Cerebellar cortex (tissue), 1 donor: ENCODE measurements at regions not wholly inside any gene's neighbourhood (a gene's known extent, or its start where the extent isn't known, plus 50 kb on each side); places are given as distances from the start of the nearest gene placed in this dataset.
"Not testable (repeated sequence)": the region's sequence is repeated elsewhere in the genome, so short reads cannot be mapped to it uniquely, and the experiment has no call there.

Experiments used
- DNase-seq: peaks from one replicate; pipeline ENCODE4 v3.0.0-alpha.2; 2015; ENCODE audit warnings: low spot score

DNA sequence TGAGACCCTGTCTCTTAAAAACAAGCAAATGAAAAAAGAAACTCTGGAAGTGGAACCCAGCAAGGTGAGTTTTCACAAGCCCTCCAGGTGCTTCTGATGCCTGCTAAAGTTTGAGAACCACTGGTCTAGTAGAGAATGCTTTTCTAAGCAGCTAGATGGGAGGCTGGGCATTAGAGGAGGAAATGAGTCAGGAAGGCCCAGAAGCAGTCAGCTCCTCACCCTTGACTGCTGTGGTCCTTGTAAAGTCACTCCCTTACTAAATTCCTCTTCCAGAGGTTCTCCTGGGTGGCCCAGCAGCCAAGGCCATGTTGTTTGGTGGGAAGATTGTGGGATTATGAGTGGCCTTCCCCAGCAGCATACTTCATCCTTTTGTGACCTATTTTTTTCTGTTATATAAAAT, 52.0 kb upstream of the FYN start:
- no peak for DNase-seq

DNA sequence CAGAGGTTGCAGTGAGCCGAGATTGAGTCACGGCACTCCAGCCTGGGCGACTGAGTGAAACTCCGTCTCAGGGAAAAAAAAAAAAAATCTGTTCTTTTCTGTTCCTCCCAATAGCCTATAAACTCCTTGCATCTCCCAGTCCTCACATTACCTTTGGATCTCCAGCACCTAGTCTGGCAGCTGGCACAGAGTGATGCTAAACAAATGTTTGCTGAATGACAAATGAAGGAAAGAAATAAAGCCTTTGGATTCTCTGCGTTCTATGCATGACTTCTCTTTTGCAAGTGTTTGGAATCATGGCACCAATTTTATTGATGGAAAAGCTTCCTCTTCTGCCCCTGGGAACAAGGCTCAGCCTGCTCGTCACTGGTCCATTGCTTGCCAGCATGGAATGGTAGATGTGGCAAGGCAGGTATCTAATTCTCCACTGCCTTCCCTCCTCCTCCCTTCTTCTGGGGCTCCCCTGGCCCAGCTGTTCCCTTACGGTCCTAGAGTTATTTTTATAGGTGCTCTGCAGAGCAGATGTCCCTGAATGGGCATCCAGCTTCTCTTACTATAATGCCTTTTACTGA, 53.6 kb upstream of the FYN start:
- no peak for DNase-seq

DNA sequence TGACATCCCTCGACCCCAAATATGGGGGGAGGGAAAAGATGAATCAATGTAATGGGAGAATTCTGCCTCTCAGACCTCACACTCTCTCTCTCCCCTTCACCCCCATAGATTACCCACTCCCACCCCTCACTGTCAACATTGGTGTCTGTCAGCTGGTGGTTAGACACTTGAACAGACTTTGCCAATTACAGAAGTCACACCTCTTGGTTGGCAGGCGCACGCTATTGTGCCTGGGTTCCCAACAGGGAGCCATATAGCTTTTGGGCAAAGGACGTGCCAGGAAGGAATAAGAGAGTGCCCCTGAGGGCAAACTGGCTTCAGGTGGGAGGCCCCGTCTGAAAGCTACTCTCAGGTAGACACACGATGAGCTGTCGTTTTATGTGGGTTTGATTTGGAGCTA, 54.1 kb upstream of the FYN start:
- DNase-seq, result no peak

DNA sequence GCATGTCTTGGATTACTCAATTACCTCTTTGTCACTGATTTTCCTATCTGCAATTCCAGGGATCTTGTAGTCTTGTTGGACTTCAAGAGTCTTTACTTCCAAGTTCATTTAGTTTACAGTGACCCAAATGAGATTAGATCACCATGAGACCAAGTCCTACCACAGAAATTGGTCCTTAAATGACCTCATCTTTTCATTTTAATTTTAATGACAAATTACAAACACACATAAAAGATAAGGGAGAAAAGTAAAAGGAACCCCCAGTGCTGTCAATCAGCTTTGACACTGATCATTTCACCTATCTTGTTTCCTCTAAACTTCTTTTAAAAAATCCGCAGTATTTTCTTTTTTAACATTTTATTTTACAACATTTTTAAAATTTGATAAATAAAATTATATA, 54.9 kb upstream of the FYN start:
- no peak for DNase-seq

DNA sequence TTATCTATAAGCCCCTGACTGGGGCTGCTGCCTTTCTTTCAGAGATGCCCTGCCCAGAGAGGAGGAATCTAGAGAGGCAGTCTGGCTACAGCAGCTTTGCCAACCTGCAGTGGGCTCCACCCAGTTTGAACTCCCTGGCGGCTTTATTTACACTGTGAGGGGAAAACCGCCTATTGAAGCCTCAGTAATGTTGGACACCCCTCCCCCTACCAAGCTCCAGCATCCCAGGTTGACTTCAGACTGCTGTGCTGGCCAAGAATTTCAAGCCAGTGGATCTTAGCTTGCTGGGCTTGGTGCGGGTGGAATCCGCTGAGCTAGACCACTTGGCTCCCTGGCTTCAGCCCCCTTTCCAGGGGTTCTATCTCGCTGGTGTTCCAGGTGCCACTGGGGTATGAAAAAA, 61.4 kb upstream of the FYN start:
- not testable (repeated sequence) for DNase-seq

DNA sequence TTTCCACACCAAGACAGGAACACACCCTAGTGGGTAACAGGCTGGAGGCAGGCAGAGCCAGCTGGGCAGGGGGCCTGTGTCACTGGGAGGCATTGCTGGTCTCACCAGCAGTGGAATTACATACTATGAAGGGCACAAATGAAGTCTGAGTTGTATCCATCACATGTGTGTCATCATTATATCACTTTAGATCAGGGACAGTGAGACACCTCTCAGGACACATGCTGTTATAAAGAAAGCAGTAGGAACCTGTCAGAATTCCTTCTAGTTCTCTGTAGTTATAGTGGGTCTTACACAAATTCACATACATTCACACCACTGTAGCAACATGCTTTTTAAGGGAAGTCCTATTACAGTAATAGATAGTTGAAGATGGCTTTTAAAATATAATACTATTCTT, 63.5 kb upstream of the FYN start:
- no peak for DNase-seq

DNA sequence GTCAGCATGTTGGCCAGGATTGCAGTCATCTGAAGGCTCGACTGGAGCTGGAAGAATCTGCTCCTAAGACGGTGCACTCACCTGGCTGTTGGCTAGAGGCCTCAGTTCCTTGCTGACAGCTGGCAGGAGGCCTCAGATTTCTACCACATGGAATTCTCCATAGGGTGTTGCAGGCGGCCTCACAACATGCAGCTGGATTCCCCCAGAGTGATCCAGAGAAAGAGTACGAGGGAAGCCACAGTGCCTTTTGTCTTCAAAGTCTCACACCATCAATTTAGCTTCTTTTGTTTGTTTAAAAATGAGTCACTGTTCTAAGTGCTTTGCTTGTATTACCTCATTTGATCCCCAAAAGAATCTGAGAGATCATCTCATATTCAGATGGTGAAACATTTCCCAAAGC, 65.5 kb upstream of the FYN start:
- no peak for DNase-seq

DNA sequence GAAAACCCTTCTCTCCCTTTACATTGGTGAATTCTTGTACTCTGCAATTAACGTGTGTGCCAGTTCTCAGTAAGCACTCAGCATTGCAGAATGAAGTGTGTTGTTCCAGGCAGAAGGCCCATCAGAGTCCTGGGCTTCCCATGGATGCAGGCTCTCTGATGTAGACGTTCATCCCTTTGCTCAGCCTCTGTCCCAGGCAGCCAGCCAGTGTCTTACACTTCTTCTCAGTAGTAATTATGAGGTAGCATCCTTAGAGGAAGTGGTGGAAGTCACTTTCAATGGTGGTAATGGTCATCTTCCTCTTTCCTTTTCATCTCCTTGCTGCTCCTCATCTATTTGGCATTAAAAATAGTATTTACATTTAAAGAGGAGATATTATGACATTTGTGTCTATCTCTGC, 66.7 kb upstream of the FYN start:
- DNase-seq, result no peak

DNA sequence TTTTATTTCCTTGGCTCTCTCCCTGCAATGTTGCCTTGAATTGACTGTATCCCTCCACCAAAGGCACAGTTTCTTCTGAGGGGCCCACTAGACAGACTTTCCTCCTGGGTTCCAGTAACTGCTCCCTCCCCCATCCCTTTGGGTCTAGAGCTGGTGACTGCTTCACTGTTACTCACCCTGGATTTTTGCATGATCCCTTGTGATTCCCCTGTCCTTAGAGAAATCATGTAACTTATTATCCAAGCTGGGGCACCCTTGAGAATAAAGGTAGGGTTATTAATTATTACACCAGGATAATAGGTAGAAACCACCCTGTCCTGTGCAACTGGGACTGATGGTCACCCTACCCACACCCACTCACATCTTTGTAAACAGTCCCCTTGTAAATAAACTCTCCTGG, 67.5 kb upstream of the FYN start:
- no peak for DNase-seq

DNA sequence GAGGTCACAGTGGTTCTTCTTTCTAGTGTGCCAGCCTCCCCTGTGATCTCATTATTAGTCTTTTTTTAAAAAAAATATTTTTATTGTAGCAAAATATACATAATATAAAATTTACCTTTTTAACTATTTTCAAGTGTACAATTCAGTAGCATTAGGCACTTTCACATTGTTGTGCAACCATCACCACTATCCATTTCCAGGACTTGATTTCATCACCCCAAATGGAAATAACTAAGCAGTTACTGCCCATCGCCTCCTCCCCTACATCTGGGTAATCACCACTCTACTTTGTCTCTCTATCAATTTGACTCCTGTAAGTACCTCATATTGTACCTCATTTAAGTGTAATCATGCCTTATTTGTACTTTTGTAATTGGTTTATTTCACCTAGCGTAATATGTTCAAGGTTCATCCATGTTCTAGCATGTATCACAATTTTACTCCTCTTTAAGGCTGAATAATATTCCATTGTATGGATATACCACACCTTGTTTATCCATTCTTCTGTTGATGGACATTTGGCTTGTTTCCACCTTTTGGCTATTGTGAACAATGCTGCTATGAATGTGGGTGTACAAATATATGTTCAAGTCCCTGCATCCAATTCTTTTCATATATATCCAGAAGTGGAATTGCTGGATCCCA, 68.6 kb upstream of the FYN start:
- no peak for DNase-seq

DNA sequence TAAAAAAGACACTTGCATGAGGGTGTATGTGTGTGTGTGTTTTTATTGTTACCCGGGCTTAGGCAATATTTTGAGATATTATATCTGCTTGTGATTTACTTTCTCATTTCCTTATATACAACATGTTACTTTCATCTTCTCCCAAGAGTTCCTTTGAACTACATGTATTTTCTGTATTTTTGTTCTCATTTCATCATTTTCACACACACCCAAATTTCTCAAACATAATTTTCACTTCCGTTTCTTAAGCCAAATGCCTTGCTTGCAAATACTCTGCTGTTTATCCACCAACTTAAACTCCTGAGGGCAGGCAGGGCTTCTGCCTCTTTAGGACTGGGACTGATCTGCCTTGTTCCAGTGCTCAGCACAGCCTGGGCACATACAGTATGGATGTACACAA, 69.3 kb upstream of the FYN start:
- no peak for DNase-seq

DNA sequence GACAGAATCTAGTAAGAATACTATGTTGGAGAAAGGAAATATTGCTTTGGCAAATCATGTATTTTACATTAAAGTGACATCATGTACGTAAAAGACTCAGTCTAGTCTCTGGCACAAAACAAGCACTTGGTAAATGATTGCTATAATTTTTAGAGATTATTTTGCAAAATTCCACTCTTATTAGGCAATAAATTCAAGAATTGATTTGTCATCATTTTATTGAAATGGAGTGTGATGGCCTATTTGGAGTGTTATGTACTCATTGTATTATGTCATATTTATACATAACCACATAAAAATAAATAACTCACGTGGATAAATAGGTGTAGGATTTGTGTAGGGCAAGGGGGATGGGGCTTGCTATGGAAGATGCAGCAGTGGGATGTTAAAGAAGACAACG, 70.0 kb upstream of the FYN start:
- DNase-seq, result no peak

DNA sequence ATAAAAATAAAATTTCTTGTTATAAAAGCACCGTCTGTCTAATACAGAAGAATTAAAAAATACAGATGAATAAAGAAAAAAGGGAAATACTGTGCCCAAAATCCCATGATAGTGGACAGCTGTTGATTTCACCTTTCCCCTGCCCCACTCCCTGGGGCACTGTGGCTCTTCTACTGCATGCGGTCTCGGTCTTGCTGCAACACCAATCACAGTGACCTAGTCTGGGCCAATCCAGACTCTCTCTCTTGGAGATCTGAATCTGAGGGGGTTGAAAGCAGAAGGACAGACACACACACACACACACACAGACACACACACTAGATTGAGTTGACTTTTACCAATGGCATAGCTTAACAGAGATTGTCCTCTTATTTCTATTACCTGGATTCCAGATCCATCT, 70.5 kb upstream of the FYN start:
- DNase-seq, result no peak

DNA sequence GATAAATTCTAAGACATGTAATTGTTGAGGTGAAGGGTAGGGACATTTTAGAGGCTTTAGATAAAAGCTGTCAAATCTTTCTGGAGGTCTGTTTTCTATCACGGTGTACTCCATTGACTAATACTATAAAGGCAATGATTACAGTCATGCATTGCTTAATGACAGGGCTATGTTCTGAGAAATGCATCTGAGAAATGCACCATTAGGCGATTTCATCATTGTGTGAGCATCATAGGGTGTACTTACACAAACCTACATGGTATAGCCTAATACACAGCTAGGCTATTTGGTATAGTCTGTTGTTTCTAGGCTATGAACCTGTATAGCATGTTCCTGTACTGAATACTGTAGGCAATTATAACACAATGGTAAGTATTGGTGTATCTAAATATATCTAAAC, 71.3 kb upstream of the FYN start:
- DNase-seq, result no peak

DNA sequence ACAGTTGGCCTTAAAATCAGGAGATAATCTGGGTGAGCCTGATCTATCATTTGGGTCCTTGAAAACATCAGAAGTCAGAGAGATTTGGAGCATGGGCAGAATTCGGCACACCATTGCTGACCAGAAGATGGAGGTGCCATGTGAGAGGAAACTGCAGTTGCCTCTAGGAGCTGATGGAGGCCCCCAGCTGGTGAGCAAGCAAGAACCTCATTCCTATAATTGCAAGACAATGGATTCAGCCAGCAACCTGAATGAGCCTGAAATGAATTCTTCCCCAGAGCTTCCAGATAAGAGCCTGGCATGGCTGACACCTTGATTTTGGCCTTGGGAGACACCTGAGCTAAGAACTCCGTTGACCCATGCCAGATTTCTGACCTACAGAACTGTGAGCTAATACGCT, 76.3 kb upstream of the FYN start:
- no peak for DNase-seq

DNA sequence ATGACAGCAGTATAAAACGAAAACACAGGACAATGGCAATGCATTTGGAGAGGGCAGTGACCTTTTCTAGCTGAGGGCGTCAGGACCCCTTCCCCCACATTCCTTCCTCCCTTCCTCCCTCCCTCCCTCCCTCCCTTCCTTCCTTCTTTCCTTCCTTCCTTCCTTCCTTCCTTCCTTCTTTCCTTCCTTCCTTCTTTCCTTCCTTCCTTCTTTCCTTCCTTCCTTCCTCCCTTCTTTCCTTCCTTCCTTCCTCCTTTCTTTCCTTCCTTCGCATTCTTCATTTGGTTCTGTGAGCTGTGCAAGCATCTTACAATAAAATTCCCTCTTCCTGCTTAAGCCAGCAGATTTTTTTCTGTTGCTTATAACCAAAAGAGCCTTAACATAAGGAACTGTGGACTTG, 76.7 kb upstream of the FYN start:
- DNase-seq, result not testable (repeated sequence)

DNA sequence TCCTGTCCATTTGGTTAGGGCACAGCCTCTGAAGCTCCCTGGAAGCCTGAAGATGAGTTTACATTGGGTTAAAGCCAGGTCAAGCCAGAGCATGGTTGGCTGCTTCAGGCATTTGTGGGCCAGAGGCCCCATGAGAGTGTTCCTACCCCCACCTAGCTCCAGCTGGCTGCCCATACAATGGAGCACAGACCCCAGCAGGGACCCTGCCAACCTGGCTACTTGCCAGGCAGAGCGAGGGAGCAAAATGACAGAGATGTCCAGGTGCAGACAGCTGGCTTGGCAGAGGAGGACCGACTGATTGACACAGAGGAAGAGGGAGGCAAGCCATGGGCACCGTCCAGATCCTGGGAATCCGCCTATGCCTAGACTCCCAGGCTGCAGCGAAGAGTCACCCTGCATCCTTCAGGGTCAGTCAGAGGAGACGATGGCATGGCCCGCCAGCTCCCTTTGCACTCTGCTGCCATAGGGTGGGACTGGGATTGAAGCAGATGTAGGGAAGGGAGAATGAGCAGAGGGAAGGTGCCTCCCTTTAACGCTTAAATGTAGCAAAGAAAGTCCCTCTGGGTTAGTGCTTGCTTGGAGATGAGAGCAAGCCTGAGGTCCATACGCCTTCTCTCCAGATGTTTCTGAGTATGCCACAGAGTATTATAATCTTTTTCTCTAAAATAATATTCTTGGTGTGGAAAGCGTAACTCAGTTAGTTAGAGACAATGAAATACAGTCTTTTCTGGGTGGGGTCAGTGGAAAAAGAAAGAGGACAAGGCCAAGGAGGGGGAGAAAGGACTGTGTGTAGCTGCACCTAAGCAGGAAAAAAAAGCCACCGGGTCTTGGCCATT, 77.6 kb upstream of the FYN start:
- DNase-seq, result no peak

DNA sequence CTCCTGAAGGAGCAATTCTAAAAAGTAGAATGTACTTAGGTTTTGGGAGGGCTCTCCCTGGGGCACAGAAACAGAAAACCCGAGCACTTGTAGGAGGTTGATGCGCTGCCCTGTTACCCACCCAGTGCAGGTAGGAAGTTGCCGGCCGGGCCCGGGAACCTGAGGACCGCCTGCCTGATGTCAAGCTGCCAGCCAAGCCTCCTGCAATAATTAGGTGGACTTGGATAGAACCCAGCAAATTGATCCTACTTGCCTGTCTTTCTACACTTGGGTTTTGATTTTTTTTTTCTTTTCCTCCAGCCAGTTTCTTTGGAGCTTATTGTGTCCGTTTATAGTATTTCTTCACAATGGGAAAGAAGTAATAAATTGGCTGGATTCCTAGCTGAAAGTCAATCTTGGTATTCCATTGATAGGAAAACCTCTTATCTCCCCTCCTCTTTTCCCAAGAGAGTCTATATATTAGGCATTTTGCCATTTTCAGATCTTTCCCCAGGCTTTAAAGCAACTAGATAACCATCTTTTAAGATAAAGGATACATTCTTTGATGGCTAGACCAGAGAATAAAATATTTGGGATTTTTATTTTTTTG, 78.3 kb upstream of the FYN start:
- no peak for DNase-seq

DNA sequence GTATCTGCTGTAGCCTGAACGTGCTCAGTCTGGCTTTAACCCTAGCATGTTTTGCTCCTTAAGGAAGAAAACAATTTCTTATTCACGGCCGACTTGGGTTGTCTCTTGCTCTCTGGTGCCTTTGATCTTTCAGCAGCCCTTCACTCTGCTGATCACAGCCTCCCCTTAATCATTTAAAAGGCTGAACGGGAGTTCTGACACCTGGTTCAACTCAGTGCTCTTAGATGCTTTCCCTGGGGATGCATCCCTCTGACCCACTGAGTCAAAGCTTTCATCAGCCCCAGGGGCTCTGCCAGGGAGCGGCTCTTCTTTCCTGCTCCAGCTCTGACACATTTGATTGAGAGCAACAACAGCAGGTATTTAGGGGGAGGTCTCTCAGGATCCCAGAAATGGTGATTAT, 79.0 kb upstream of the FYN start:
- no peak for DNase-seq

DNA sequence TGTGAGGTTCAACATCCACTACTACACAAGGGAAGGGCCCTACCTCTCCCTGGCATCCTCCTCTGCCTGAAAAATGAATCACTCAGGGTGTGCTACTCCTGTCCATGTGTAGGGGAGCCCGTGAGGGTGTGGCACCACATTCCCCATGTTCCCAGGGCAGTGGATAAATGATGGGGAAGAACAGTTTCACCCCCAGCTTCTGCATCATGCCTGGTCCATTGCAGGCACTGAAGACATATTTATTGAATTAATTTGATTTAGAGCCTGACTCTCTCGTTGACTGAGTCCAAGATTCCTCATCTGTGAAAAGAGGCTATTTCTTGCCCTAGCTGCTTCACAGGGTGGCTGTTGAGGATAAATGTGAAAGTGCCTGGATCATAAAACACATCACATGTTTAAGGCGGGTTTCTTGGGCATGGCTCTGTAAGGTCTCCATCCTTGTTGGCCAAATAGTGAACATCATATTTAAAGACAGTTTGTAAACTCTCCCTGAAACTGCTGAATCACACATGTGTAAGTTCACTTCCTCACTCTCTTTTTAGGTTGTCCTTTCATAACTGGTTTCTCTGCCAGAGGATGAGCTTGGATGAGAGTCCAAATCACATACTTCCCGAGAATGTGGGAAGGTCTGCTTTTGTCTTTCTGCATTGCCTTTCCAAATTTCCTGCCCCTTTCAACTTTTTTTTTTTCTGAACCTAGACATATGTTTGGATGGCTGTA, 79.7 kb upstream of the FYN start:
- DNase-seq, result no peak

DNA sequence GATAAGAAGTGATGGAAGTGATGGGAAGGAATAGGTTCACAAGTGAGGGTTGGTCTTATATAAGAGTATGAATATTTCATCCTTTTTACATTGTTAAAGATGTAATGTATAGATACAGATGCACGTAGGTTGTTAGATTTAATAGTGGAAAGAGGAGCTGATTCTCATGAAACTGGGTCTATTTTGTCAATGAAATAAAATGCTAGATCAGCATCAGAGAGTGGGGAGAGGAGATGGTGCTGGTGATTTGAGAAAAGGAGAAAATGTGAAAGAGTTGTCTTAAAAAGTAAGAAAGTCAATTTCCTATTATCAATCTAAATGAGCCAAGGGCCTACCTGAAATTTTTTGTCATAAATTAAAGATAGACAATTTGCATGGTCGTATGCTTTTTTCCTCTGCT, 82.8 kb upstream of the FYN start:
- no peak for DNase-seq

DNA sequence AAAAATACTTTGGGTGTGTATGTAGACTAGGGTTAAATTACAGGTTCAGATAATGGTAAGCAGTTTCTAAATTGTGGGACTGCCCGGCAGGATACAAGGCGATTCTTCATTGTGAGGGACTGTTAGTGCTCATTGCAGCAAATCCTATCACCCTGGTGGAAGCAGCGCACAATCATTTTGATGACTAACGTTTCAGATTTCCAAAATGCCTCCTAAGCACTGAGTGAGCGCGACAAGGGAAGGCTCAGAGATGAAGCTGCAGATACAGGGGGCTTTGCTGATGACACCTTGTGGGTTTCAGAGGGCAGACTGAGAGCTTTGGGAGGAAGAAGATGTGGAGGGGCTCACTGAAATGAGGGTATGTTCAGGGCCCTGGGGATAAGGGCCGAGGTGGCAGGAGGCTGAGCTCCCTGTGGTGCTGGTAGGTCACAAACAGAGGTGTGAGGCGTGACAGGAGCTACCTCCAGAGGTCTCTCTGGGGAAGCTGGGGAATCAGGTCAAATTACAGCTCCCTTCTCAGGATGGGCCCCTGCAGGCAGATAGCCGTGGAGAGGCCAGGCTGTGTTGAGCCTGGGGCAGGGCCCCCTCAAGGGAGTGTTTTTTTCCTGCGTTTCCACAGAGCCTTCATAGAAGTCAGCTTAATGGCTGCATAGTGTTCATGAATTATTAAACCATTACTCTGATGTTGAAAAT, 84.5 kb upstream of the FYN start:
- no peak for DNase-seq
